Erythroblast (primary cell): ENCODE measurements at regions not wholly inside any gene's neighbourhood (a gene's known extent, or its start where the extent isn't known, plus 50 kb on each side); places are given as distances from the start of the nearest gene placed in this dataset.

Experiments used
- GATA1 ChIP-seq: IDR thresholded peaks from 2 replicates; pipeline ENCODE4 v1.6.1; 2011; ENCODE audit warnings: low read depth, mild to moderate bottlenecking, control low read depth, low read length, moderate library complexity
- POLR2A ChIP-seq: IDR thresholded peaks from 2 replicates; pipeline ENCODE4 v1.6.1; 2011; ENCODE audit warnings: mild to moderate bottlenecking, low read length

GRCh38 chr14:62546862-62547474 is 498.3 kb downstream of the KCNH5 start:
- TF ChIP-seq GATA1, result no peak
- no peak for TF ChIP-seq POLR2A
